NCI-H82 (cell line): ENCODE measurements at regions not wholly inside any gene's neighbourhood (a gene's known extent, or its start where the extent isn't known, plus 50 kb on each side); places are given as distances from the start of the nearest gene placed in this dataset.

Source experiments
- DNase-seq: peaks from one replicate; lab custom pipeline; 2025; lab: John Stamatoyannopoulos, UW

DNA sequence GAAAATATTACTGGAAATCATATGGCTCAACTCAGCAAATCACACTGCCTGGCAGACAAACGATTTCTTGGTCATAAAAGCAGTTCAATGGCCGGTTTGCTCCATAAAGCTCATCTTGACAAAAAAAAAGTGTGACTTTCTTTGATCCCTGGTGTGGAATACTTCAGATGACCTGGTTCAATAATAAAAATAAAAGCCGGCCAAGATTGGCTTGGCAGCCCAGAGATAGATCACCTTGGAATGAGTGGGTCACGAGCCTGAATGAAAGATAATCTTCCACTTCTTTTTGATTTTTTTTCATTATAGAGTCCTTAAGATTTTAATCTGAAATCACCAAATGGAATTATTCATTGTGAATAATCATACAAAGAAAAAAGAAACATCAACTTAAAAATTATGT is 445.3 kb upstream of the CITED2 start:
- DNase-seq: no peak

DNA sequence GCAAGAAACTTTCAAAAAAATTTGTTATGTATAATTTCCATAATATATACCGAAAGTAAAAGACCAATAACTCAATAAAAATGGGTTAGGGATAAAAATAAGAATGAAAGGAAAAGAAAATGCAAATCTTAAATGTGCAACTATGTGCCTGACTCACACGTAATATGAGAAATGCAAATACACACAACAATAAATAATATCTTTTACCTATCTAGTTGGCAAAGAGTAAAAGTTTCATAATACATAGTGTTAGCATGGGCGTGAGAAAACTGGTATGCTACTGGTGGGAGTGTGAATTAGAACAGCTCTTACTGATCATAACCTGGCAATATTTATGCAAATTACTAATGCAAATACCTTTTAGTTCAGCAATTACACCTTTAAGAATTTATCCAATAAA is 438.5 kb upstream of the CITED2 start:
- no peak for DNase-seq

DNA sequence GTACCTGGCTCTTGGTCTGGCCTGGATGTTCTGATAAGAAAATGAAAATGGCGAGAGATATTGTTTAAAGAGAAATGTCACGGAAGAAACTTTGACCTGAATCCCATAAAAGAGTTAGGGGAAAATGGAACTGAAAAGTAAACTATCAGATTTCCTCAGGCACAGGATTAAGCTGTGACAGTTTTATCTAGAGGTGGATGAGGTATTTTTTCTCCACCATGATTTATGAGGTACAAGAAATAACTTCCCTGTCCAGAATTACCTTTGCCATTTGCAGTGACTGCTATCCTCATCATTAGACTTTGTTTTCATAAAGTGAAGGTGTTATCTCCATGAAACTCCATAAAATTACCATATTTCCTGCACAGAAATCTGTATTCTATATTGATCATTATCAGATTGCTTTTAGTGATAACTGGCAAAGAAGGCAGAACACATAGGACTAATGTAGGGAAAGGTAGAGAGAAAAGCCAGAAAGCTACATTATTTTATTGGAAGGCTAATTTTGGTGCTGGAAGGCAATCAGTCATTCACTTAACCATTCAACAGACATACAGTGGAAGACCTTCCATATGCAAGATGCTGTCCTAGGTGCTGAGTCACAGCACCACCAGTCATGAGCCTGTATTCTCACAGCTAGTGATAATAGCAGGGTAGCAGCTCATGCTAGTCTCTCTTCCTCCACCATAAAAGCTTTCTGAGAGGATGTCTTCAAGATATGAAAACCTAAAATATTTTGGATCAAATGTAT is 427.3 kb upstream of the CITED2 start:
- DNase-seq: no peak

DNA sequence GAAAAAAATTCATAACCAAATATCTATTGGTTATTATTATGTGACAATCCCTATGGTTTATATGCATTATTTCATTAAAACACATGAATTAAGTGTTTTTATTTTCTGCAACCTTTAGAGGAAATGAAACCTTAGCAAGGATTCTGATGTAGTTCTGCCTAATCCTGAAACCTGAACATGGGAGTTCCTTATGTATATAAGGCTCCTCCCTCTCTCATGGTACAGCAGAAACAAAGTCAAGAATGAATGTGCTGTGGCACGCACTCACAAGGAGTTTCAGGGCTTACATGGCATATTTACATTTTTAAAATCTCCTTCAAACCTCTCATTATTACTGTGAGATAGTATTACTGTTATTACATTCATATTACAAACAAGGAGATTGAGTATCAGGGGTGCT is 426.4 kb upstream of the CITED2 start:
- no peak for DNase-seq

DNA sequence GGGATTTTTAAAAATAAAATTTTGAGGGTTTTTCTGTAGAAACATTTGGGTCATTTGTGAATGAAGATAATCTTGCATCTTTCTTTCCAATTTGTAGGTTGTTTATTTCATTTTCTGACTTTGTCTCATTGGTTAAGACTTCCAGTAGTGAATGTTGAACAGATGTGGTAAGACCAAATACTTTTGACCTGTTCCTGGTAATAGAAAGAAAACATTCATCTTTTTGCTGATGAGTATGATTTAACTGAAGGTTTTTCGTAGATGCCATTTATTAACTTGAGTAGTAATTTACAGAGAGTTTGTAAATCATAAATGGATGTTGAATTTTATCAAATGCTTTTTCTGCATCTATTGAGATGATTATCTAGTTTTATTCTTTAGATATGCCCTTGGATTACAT is 416.1 kb upstream of the CITED2 start:
- no peak for DNase-seq

DNA sequence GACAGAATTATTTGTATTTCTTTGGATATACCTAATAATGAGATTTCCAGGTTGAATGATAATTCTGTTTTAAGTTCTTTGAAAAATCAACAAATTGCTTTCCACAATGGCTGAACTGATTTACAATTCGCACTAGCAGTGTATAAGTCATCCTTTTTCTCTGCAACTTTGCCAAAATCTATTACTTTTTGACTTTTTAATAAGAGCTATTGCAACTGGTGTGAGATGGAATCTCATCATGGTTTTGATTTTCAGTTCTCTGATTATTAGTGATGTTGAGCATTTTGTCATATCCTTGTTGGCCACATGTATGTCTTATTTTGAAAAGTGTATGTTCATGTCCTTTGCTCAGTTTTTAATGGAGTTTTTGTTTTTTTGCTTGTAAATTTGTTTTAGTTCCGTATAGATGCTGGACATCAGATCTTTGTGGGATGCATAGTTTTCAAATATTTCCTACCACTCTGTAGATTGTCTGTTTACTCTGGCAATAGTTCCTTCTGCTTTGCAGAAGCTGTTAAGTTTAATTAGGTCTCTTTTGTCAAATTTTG is 409.8 kb upstream of the CITED2 start:
- DNase-seq: no peak

DNA sequence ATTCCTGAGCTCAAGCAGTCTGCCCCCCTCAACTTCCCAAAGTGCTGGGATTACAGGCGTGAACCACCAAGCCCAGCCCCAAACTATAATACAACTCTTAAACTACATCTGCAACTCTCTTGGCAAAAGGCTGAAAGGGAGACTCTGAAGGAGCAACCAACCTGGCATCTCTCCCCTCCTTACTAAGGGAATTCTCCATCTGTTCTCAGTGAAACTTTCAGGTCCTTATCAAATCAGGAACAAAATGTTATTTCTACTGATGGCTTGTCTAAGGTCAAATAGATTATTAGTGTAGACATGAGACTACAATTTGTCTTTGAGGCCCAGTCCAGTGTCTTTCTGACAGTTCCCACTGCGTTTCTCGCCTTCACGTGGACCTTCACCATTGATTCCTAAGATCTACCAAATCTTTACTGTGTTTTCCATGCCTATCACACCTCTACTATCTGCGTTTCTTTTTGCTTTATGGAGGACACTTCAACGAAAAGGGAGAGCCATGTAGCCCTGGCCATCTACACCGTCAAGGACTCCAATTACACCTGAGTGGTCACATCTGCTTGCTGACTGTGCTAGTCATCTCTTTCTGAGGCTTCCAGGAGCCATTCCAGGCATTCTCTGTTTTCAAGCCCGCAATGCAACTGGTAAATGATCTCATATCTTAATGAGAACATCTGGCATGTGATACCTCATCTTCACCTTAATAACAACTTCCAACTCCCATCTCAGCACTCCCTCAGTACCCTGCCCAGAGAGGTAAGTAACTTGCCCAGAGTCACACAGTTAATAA is 405.7 kb upstream of the CITED2 start:
- DNase-seq: no peak

DNA sequence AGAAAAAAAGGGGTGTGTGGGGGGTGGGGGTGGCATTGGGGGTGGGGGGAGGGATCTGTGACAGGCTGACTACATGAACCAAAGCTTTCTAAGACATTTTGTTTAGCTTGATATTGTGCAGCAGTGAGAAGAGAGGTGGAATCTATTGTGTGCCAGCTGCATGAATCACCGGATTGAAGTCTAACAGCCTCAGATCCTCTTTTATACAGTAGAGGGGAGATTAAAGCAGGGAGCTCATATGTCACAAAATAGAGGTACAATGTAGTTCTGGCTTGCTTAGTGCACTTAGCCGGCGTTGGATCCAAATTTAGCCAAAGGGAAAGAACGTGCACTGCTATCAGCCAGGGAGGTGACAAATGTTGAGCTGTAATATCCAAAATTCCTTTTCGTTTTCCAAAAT is 404.2 kb upstream of the CITED2 start:
- peak; percentile 86 for DNase-seq

DNA sequence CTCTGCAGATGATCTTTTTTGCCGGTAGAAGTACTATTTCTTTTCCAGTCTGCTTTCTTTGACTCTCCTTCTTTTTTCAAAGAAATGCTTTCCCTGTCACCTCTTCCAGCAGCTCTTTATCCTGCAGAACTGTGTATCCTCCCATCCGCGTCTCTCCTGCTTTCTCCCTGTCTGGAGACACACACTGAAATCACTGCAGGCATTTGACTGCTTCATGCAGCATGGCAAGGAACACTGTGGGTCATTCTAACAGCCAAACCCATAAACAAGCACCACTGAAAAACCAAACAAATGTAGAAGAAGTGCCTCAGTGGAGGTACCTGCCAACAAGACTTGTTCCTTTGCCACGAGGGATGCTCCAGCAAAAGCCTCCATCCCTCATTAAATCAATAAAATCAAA is 403.7 kb upstream of the CITED2 start:
- DNase-seq: no peak

DNA sequence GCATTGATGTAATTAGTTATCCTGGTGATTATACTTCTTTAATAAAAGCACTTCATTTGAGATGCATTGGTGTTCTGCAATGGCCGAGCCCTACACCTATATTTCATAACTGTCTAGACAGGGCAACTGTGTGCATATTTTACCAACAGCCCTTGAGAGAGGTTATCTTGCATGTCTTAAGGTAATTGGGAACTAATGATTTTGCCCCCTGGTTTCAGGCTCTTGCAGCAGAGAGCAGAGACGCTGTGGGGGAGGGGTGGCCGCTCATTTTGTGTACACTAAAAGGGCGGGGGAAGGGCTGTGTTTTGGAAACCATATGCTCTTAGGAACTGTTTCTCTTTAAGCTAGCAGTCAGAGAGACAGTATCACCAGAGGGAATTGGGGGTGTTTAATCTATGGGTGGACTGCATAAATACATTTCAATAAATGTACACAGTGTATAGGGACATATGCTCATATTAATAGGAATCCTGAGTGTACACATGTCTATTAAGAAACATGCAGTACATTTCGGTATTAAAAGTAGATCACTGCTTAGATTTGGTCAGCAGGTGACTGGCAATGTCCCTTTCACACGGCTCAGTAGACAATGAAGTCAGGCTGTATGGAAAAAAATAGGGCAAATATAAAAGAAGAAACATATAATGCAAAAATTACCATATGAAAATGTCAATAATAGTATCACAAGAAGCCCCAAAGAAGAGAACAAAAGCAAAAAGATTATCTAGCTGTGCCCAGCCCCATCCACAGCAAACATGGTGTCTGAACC is 402.9 kb upstream of the CITED2 start:
- peak; percentile 97 for DNase-seq

DNA sequence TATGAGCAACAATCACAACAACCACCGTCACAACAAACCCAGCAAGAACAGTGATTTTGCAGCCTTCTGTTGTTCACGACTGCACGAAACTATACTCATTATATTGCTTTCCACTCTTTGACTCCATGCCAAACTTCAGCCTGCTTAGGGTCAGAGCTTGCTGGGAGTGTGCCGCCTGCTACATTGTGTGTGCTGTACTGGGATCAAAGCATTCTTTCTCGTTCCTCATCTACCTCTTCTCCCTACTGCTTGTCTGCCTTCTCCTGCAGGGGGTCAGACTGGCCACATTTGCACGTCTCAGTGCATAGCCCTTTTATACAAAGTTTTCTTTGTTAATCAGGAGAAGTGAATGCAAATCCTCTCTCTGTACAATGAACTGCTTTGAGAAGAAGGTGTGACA is 401.6 kb upstream of the CITED2 start:
- DNase-seq: peak; percentile 40

DNA sequence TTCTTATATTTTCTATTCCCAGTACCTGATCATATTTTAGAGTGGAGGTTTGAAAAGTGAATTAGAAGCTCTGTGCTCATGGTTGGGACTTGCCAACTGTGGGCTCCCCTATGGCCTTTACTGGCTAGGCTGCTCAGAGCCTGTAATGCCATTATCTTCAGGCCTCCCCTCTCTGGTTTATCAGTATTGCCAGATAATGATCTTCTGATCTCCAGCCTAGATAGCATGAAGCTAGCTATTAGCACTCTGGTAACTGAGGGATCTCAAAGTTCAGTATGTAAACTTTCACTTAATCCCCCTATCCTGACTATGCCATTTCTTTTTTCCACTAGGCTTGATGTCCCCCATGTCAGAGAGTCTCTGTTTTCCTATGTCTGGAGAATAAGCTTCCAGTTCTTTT is 393.7 kb upstream of the CITED2 start:
- DNase-seq: peak; percentile 57

DNA sequence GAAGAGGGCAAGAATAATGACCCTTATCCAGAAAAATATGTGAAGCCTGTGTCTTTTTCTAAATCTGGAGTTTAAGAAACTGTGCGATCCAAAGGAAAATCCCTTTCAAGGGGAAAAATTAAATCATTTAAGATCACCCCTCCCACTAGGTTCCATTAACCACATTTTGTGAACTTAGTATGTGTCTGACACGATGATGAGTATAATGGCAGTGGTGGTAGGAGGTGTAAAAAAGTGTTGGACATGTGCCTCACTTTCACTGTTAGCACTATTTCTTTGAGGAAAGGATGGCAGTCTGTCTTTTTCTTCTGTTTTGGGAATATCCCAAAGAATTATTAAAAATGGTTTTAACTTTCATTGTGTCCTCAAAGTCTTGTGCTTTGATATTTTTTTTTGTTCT is 392.3 kb upstream of the CITED2 start:
- no peak for DNase-seq

DNA sequence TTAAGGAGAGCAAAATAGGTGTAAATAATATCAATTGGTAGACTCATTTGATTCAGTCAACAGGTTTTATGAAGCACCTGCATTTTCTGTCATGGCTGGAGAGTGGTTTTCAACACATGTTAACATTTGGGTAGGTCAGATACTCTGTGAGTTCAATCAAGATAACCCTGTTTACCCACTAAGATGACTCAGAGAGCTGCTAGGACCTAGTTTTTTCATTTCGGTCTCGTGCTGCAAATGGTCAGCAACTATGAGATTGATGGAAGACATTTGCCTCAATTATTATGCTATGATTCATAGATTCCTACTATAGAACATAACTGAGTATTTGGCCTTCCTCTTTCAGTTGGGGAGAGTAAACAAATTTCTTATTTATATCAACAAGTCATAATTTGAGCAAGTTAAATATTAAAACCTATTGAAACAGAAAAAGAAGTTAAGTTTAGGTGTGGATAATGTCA is 391.4 kb upstream of the CITED2 start:
- DNase-seq: no peak

DNA sequence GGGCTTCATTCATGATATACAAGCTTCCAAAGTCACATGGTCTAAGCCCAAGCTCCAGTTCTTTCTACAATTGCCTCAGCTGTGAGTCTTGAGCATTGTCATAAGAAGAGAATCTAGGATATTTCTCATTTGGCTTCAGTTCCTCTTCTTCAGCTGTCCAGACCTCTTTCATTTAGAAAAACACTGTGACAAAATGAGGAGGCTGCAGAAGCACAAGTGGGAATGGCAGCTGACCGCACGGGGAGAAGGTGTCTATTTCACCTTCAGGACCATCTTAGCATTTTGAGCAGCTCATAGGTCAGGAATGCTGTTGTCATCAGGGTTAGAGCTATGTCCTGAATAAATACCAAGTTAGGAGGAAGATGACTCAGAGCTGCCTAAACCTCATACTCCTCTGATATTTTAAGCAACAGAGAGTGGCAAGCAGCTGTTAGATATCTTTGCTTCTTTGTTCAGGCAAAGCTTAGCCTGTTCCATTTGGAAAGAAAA is 390.1 kb upstream of the CITED2 start:
- no peak for DNase-seq

DNA sequence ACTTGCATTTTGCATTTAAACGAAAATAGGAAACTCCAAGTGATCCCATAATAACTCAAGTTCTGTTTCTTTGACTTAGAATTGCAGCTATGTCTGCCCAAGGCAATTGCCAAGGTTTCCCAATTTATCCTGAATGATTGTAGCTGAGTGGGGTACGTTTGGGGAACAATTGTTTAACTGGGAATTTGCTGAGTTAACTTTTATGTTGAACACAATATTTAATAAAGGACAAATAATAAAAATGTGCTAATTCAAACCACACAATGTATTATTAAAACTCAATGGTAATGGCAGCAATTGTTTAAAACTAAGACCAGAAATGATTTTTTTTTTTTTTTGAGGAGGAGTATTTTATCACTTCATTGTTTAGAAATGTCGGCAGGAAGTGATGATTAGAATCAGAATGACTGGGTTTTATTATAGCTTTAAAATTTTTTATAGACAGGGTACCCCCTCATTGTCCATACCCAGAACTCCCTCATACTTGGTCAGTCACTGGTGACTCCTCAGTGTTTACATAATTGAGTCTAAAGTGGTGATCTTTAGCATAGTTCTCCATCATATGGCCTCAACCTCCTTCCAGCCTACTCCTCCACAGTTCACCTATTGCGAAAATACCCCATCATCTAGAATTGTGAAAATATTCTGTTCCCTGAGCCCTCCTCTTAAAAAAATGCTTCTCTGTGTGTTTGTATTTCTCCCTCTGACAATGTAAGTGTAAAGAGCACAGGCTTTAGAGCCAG is 389.2 kb upstream of the CITED2 start:
- no peak for DNase-seq

DNA sequence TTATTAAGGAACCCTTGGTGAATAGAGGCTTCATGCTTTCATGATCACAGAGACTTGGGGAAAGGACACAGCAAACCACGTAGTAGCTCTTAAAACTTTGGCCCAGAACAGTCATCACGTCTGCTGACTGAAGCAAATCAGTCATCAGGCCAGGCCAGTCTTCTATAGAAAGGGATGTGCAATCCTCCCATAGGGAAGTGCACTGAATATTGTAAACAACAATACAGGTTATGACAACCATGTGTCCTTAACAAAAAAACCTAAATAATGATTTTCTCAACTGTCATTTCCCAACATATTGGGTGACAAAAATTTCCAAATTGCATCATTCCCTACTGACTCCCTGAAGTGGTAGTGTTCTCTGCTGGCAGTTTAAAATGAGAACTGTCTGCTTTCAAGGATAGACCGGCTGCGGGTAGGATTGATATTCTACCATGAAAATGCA is 388.2 kb upstream of the CITED2 start:
- no peak for DNase-seq

DNA sequence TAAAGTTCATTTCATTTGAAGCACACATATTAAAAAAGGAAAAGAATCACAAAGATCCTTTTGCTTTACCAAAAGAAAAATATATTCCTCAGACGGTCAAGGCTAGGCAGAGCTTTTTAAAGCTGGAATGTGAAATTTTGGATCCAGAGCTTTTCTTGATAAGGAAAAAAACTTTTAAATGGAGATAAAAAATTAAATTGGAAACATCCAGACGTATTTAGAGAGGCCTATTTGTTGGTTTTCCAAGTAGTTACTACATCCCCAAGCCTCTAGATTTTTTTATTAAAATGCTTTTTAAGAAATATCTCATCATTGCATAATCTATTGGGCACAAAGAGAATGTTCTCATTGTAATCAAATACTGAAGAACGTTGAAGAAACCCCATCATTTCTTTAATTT is 385.7 kb upstream of the CITED2 start:
- no peak for DNase-seq

DNA sequence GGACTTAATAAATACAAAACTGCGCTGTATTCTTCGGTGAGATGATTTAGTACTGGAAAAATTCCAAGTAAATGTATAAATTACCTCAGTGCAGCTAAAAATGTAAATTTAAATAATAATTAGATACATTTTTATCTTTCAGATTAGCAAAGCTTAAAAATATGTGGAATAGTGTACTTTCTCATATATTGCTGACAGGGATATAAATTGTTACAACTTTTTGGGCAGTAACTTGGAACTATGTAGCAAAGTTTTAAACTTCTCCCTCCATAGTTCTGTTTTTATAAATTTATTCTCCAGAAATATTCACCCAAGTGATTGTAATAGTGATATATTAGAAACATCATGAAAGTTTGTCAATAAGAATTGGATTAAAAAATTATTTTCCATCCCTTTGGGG is 384.6 kb upstream of the CITED2 start:
- no peak for DNase-seq

DNA sequence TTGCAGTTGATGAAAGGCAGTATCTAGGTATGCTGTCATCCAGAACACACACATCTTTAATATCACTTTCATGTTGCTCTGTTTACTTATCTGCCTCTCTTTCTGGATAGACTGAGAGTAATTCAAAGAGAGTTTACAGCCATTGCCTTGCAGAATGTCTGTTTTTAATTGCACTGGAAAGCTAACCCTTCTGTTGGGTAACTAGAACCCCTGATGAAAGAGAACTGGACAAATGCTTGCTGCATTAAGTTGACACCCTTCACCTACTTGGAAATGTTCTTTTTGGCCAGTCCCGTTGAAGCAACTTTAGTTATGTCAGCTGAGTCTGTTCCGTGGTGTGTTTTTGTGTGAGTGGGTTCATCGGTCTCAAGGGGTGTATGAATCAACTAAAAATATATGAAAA is 383.8 kb upstream of the CITED2 start:
- no peak for DNase-seq

DNA sequence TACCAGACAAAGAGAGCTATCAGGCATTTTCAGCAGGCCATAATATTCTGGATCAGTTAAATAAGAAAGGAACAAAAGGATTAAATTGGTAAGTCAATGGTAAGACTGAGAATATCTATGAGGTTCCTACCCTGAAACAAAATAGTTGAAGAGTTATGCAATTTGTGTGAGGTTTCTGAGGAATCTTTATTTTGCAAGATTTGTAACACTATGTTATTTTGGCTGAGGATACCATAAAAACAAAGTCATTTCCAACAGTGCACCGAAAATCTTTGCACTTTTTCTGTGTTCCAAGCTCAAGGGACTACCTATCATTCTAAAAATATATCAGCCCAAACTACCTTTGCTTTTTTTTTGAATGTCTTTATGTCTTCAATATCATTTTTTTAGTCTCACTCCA is 383.3 kb upstream of the CITED2 start:
- DNase-seq: no peak

DNA sequence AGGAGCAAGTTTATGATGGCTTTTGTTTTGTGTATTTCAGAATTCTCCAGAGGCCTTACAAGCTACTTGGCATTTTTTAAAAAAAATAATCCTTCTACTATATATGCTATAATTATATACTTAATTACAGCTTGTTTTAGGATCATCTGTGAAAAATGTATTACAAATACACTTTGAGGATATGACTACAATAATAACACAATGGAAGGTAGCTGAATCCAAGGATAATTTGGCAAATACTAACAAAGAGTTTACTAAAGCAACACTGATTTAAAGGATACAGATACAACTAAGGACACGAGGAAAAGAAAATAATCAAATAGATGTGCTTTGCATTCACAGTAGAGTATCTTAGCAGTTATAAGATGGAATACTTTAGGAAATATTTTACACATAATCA is 381.9 kb upstream of the CITED2 start:
- no peak for DNase-seq
